ENCODE measurements at regions not wholly inside any gene's neighbourhood (a gene's known extent, or its start where the extent isn't known, plus 50 kb on each side); places are given as distances from the start of the nearest gene placed in this dataset.

GRCh38 chr6:51509597-51509996 is 577.8 kb downstream of the PKHD1 start:
- no peak overlapping the region for H3K4me3 ChIP-seq (ENCODE audit: low read length in 3 of 3)
- H3K4me1 ChIP-seq (ENCODE audit: control insufficient read depth in 2 of 3, insufficient read depth in 2 of 3, low read depth in 1 of 3, low read length in 3 of 3) = no peaks in the 10 kb centered on the region
- no peak overlapping the region for H3K27ac ChIP-seq (ENCODE audit: low read depth in 2 of 2, low read length in 2 of 2)
- intact Hi-C loops (cut with DNase I) = no loop called here
- no peaks in the 10 kb centered on the region for H3K27me3 ChIP-seq (ENCODE audit: control insufficient read depth, insufficient read depth, low read length)
- no peaks in the 10 kb centered on the region for H3K36me3 ChIP-seq (ENCODE audit: control insufficient read depth in 2 of 3, insufficient read depth in 3 of 3, low read length in 3 of 3)
- no peak for TF ChIP-seq CTCF (IDR thresholded peaks at IDR 0.05; ENCODE audit: borderline replicate concordance, extremely low read depth, insufficient read depth)
- no peaks in the 10 kb centered on the region for H3K9me3 ChIP-seq (ENCODE audit: control insufficient read depth in 2 of 3, insufficient read depth in 1 of 3, low read length in 3 of 3)
- no peak for DNase-seq
- no peak for FAIRE-seq
- no peak overlapping the region for H3K9ac ChIP-seq (ENCODE audit: low read length in 3 of 3)

GRCh38 chr6:51511081-51511480 is 576.3 kb downstream of the PKHD1 start:
- FAIRE-seq (no peak), DNase-seq (no peak)
- Histone ChIP-seq H3K9me3 (ENCODE audit: control insufficient read depth in 2 of 3, insufficient read depth in 1 of 3, low read length in 3 of 3) (no peaks in the 10 kb centered on the region), H3K4me3 (ENCODE audit: low read length in 3 of 3) (no peak overlapping the region), H3K4me1 (ENCODE audit: control insufficient read depth in 2 of 3, insufficient read depth in 2 of 3, low read depth in 1 of 3, low read length in 3 of 3) (no peaks in the 10 kb centered on the region), H3K27ac (ENCODE audit: low read depth in 2 of 2, low read length in 2 of 2) (no peak overlapping the region), H3K36me3 (ENCODE audit: control insufficient read depth in 2 of 3, insufficient read depth in 3 of 3, low read length in 3 of 3) (no peaks in the 10 kb centered on the region), H3K27me3 (ENCODE audit: control insufficient read depth, insufficient read depth, low read length) (no peaks in the 10 kb centered on the region), H3K9ac (ENCODE audit: low read length in 3 of 3) (no peak overlapping the region)
- TF ChIP-seq CTCF (IDR thresholded peaks at IDR 0.05; ENCODE audit: borderline replicate concordance, extremely low read depth, insufficient read depth) = no peak
- intact Hi-C loops (cut with DNase I) = no loop called here

GRCh38 chr6:51513891-51514747 is 573.3 kb downstream of the PKHD1 start:
- no peak for FAIRE-seq
- TF ChIP-seq CTCF (IDR thresholded peaks at IDR 0.05; ENCODE audit: borderline replicate concordance, extremely low read depth, insufficient read depth) = no peak
- peak; percentile 40 to 77 (median 66) for DNase-seq
- H3K36me3 ChIP-seq (ENCODE audit: control insufficient read depth in 2 of 3, insufficient read depth in 3 of 3, low read length in 3 of 3) = no peaks in the 10 kb centered on the region
- H3K27me3 ChIP-seq (ENCODE audit: control insufficient read depth, insufficient read depth, low read length) = no peaks in the 10 kb centered on the region
- peaks cover 0 to 6% (median 0%) of the 10 kb centered on the region in 3 donors for H3K9me3 ChIP-seq (ENCODE audit: control insufficient read depth in 2 of 3, insufficient read depth in 1 of 3, low read length in 3 of 3)
- no peaks in the 10 kb centered on the region for H3K4me1 ChIP-seq (ENCODE audit: control insufficient read depth in 2 of 3, insufficient read depth in 2 of 3, low read depth in 1 of 3, low read length in 3 of 3)
- peak overlapping the region in 1 of 3 donors; percentile 31 for H3K9ac ChIP-seq (ENCODE audit: low read length in 3 of 3)
- intact Hi-C loops (cut with DNase I) = no loop called here
- peak overlapping the region in 2 of 3 donors; percentile 33 to 35 for H3K4me3 ChIP-seq (ENCODE audit: low read length in 3 of 3)
- H3K27ac ChIP-seq (ENCODE audit: low read depth in 2 of 2, low read length in 2 of 2) = peak overlapping the region in 1 of 2 donors; percentile 4

Measured in kidney (tissue), 13 donors.